ENCODE measurements at regions not wholly inside any gene's neighbourhood (a gene's known extent, or its start where the extent isn't known, plus 50 kb on each side); places are given as distances from the start of the nearest gene placed in this dataset.

- TF ChIP-seq GABPA (IDR thresholded peaks at IDR 0.05; ENCODE audit: low read depth) (no peak), CTCF (IDR thresholded peaks at IDR 0.05; ENCODE audit: insufficient read depth, low read length) (no peak)
- no peak for DNase-seq (ENCODE audit: low read depth in 1 of 2, low spot score in 1 of 2)
- Histone ChIP-seq H3K27me3 (ENCODE audit: insufficient read depth, poor library complexity, severe bottlenecking) (no peaks in the 10 kb centered on the region), H3K27ac (replicated peaks) (no peak overlapping the region), H3K4me3 (replicated peaks; ENCODE audit: insufficient read depth, low read length) (no peak overlapping the region)
Observed at GRCh38 chr16:65776639-65777183, 589.8 kb upstream of the CDH5 start.

- Histone ChIP-seq H3K27me3 (ENCODE audit: insufficient read depth, poor library complexity, severe bottlenecking) (no peaks in the 10 kb centered on the region), H3K27ac (replicated peaks) (no peak overlapping the region), H3K4me3 (replicated peaks; ENCODE audit: insufficient read depth, low read length) (no peak overlapping the region)
- DNase-seq (ENCODE audit: low read depth in 1 of 2, low spot score in 1 of 2), result no peak
- no peak for TF ChIP-seq POLR2AphosphoS5 (IDR thresholded peaks at IDR 0.05; ENCODE audit: low read depth)
- no peak for TF ChIP-seq REST (IDR thresholded peaks at IDR 0.05; ENCODE audit: insufficient replicate concordance, low read depth)
- TF ChIP-seq SPI1 (IDR thresholded peaks at IDR 0.05; ENCODE audit: borderline replicate concordance, low read depth), result no peak
- no peak for TF ChIP-seq GABPA (IDR thresholded peaks at IDR 0.05; ENCODE audit: low read depth)
- no peak for TF ChIP-seq CTCF (IDR thresholded peaks at IDR 0.05; ENCODE audit: insufficient read depth, low read length)
Observed at GRCh38 chr16:65775829-65776228, 590.7 kb upstream of the CDH5 start.

- Histone ChIP-seq H3K27ac (replicated peaks) (no peak overlapping the region), H3K27me3 (ENCODE audit: insufficient read depth, poor library complexity, severe bottlenecking) (no peaks in the 10 kb centered on the region), H3K4me3 (replicated peaks; ENCODE audit: insufficient read depth, low read length) (no peak overlapping the region)
- TF ChIP-seq GABPA (IDR thresholded peaks at IDR 0.05; ENCODE audit: low read depth) (no peak), CTCF (IDR thresholded peaks at IDR 0.05; ENCODE audit: insufficient read depth, low read length) (no peak), SPI1 (IDR thresholded peaks at IDR 0.05; ENCODE audit: borderline replicate concordance, low read depth) (no peak), REST (IDR thresholded peaks at IDR 0.05; ENCODE audit: insufficient replicate concordance, low read depth) (no peak), POLR2AphosphoS5 (IDR thresholded peaks at IDR 0.05; ENCODE audit: low read depth) (no peak)
- DNase-seq (ENCODE audit: low read depth in 1 of 2, low spot score in 1 of 2), result no peak
Observed at GRCh38 chr16:65774350-65774749, 592.1 kb upstream of the CDH5 start.

GRCh38 chr16:65773301-65773874, 593.1 kb upstream of the CDH5 start:
- Histone ChIP-seq H3K27me3 (ENCODE audit: insufficient read depth, poor library complexity, severe bottlenecking) (no peaks in the 10 kb centered on the region), H3K4me3 (replicated peaks; ENCODE audit: insufficient read depth, low read length) (no peak overlapping the region), H3K27ac (replicated peaks) (no peak overlapping the region)
- DNase-seq (ENCODE audit: low read depth in 1 of 2, low spot score in 1 of 2), result no peak
- TF ChIP-seq GABPA (IDR thresholded peaks at IDR 0.05; ENCODE audit: low read depth) (no peak), SPI1 (IDR thresholded peaks at IDR 0.05; ENCODE audit: borderline replicate concordance, low read depth) (no peak), CTCF (IDR thresholded peaks at IDR 0.05; ENCODE audit: insufficient read depth, low read length) (no peak), POLR2AphosphoS5 (IDR thresholded peaks at IDR 0.05; ENCODE audit: low read depth) (no peak), REST (IDR thresholded peaks at IDR 0.05; ENCODE audit: insufficient replicate concordance, low read depth) (no peak)
